C4-2B (cell line): ENCODE measurements at regions not wholly inside any gene's neighbourhood (a gene's known extent, or its start where the extent isn't known, plus 50 kb on each side); places are given as distances from the start of the nearest gene placed in this dataset.

Experiments used
- H3K27ac ChIP-seq: fragments of 450-650 bp; 2 replicates; pipeline ENCODE4 v1.5.1; 2017
- CTCF ChIP-seq: fragments of 450-650 bp; conservative IDR thresholded peaks from 2 replicates; pipeline ENCODE4 v1.5.1; 2017; ENCODE audit warnings: mild to moderate bottlenecking
- ZFX ChIP-seq: fragments of 450-650 bp; IDR thresholded peaks from 2 replicates; pipeline ENCODE4 v1.6.1; 2017

GRCh38 chr4:34850968-34851367 lies 1393.3 kb downstream of the ARAP2 start:
- TF ChIP-seq CTCF (no peak), ZFX (no peak)
- H3K27ac ChIP-seq: no peak overlapping the region

- H3K27ac ChIP-seq: no peak overlapping the region
- TF ChIP-seq CTCF (no peak), ZFX (no peak)
Observed at GRCh38 chr4:34851411-34851810, 1392.9 kb downstream of the ARAP2 start.

GRCh38 chr4:34854451-34854850 lies 1389.9 kb downstream of the ARAP2 start:
- TF ChIP-seq CTCF (no peak), ZFX (no peak)
- no peak overlapping the region for H3K27ac ChIP-seq

GRCh38 chr4:34861666-34862065 lies 1382.6 kb downstream of the ARAP2 start:
- TF ChIP-seq ZFX: no peak
- no peak for TF ChIP-seq CTCF
- no peak overlapping the region for H3K27ac ChIP-seq

GRCh38 chr4:34878961-34879360 lies 1365.4 kb downstream of the ARAP2 start:
- H3K27ac ChIP-seq: no peak overlapping the region
- no peak for TF ChIP-seq ZFX
- TF ChIP-seq CTCF: no peak

- H3K27ac ChIP-seq: no peak overlapping the region
- TF ChIP-seq ZFX (no peak), CTCF (no peak)
Observed at GRCh38 chr4:34880246-34880645, 1364.1 kb downstream of the ARAP2 start.

- no peak for TF ChIP-seq ZFX
- TF ChIP-seq CTCF: no peak
Observed at GRCh38 chr4:34891892-34892291, 1352.4 kb downstream of the ARAP2 start.

More at GRCh38 chr4:34891892-34892291, 1352.4 kb downstream of the ARAP2 start:
- no peak overlapping the region for H3K27ac ChIP-seq
